Activated T-cell treated with anti-CD3 and anti-CD28 coated beads for 1 hour (primary cell): ENCODE measurements at regions not wholly inside any gene's neighbourhood (a gene's known extent, or its start where the extent isn't known, plus 50 kb on each side); places are given as distances from the start of the nearest gene placed in this dataset.

ENCODE experiments used
- DNase-seq: peaks from one replicate; pipeline ENCODE4 v3.0.0-alpha.2; 2020; ENCODE audit warnings: low read depth

GRCh38 chr10:78620985-78621799, 447.6 kb upstream of the ZMIZ1 start:
- no peak for DNase-seq

GRCh38 chr10:78623578-78624215, 445.1 kb upstream of the ZMIZ1 start:
- DNase-seq = no peak

DNA sequence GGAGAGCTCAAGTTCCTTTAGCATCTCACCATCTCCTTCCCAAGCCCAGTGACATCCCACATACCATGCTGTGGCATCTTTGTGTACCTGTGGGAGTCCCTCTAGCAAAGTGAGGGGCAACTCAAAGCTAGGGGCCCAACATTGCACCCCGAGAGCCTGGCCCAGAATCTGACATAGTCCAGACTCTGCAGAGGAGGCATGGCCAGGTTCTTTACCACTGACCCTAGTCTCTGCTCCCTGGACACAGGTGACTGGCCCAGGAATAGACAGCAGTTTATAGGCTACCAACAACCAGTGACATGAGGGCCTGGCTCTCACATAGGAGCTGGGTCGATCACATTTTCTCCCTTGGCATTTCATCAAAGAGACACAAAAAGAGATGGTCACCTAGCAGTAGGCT, 444.0 kb upstream of the ZMIZ1 start:
- no peak for DNase-seq

DNA sequence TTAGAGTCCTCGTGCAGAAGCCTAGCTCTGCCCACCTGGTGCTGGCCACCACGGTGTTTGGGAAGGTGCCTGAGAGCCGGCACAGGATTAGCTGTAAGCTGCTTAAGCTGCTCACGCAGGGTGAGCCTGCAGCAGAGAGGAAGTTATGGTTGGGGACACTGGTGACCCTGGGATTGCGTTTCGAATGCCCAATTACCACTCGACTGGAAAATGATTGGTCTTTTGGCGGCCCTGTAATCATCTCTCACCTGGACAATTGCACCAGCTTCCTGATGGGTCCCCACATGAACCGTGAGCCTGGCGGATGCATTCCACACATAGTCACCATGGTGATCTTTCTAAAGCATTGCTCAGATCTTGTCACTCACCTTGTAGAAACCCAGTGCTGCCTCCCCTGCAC, 442.3 kb upstream of the ZMIZ1 start:
- no peak for DNase-seq

DNA sequence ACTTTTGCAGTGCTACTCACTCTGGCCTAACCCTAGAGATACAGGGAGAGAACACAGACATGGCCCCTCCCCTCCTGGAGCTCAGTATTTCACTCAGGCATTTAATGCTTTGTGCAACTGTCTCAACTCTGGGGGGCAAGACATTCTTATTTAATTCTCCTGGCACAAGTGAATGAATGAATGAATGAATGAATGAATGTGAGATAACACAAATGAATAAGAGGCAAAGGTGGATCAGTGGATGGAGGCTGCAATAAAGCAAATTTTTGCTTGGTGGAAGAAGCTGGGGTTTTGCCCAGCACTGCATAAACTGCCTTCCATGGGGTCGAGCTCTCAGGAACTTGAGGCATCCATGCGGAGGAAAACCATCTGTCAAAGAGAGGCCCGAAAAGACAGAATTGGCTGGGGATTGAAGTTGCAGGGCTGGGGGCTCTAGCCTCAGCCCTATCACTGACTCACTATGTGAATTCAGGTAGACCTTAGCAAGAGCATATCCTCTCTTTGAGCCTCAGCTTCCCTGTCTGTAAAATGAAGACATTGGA, 441.4 kb upstream of the ZMIZ1 start:
- DNase-seq = no peak

GRCh38 chr10:78628976-78629375, 439.8 kb upstream of the ZMIZ1 start:
- DNase-seq = no peak

DNA sequence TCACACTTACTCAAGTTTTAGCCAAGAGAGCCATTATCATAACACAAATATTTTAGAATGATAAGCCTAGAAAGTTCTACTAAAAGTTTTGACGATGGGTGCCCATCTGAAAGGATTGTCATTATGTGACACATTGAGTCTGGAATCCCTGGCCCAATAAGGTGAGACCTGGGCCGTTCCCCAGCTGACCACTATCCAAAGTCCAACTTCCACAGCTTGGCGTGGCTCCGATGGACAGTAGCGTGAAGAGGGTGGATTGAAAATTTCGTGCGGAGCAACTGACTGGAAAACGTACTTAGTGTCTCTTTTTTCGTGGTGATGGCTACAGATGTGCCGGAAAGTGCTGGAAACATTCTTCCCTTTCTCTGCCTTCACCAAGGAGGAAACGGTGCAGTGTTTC, 439.0 kb upstream of the ZMIZ1 start:
- no peak for DNase-seq

GRCh38 chr10:78630944-78631838, 437.6 kb upstream of the ZMIZ1 start:
- no peak for DNase-seq

- no peak for DNase-seq
These were observed 434.4 kb upstream of the ZMIZ1 start for GRCh38 chr10:78634389-78634815.

GRCh38 chr10:78634835-78635234, 433.9 kb upstream of the ZMIZ1 start:
- DNase-seq = no peak

DNA sequence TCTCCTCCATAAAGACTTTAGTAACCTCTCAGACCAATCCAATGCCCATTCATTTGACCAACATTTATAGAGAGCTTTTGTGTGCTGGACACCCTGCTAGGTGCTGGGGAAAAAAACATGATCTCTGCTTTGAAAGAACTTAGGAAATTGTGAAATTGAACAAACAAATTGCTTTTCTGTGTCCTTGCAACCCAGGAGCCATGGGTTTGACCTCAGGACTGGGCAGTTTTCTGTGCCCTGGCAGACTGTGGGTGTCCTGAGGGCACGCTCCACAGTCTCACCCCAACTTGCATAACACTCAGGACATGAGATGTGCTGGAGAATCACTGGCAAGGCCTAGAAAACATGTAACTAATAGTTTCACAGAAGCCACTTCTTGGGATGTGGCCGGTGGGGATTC, 429.1 kb upstream of the ZMIZ1 start:
- no peak for DNase-seq

- no peak for DNase-seq
These were observed 427.8 kb upstream of the ZMIZ1 start for GRCh38 chr10:78640796-78641636.

GRCh38 chr10:78641693-78642092, 427.1 kb upstream of the ZMIZ1 start:
- no peak for DNase-seq

DNA sequence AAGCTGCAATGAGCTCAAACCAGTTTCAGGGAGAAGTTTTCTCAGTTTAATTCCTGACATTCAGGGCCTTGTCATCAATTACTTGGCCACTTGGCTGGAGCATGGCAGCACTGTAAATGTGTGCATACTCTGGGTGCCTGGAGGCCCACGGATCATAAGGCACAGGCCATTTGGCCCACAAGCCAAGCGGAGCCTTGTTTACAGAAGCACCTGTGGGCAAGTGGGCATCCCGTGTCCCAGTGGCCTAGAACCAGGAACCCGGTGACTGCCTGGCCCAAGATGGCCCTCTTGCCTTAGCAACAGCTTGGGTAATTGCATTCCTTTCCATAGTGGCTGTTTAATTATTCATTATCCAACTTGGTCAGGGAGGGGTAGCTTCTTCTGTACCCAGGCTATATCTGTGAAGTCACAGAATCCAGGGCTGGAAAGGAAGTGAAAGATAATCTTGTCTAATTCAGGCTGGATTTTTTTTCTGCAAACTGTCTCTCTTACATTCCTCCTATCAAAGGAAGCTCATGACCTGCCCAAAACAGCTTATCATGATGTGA, 426.4 kb upstream of the ZMIZ1 start:
- DNase-seq = no peak

DNA sequence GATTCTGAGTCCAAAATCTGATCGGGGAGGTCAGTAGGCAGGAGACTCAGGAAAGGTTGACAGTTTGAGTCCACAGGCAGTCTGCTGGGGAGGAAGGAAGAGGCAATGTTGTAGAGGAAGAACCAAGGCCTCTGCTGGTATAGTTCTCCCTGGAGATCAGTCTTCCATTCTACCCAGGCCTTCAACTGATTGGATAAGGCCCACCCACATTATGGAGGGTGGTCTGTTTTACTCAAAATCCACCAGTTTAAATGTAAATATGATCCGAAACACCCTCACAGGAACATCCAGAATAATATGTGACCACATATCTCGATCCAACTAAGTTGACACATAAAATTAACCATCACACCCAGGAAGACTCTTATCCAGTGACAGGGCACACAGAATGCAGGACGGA, 425.3 kb upstream of the ZMIZ1 start:
- DNase-seq = no peak

DNA sequence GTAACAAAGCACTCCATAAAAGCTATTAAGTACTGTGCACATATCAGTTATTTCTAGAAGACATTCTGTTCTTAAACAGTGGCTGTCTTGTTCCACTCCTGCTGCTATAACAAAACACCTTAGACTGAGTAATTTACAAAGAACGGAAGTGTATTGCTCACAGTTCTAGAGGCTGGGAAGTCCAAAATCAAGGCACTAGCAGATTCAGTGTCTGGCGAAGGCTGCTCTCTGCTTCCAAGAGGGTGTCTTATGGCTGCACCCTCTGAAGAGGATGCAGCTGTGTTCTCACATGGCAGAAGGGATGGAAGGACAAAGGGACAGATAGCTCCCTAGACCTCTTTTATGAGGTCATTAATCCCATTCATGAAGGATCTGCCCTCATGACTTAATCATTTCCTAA, 424.2 kb upstream of the ZMIZ1 start:
- no peak for DNase-seq

DNA sequence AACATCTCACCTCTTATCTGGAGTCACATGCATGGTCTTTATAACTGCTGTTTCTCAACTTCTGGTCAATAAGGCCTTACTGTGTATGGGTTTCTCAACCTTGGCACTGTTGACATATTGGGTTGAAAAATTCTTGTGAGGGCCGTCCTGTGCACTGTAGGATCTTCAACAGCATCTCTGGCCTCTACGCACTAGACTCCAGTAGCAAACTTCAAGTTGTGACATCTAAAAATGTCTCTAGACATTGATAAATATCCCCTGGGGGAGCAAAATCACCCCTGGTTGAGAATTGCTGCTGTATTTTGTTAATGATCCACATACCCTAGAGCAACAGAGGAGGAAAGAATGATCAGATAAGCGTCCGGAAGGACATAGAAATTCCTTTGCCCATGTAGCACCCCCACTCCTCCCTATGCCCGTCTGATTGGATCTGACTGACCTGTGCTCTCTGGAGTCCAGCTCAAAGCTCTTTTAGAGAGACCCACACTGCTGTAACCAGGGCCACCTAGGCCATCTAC, 423.5 kb upstream of the ZMIZ1 start:
- DNase-seq = no peak

- no peak for DNase-seq
These were observed 422.8 kb upstream of the ZMIZ1 start for GRCh38 chr10:78645975-78646374.

- no peak for DNase-seq
These were observed 420.4 kb upstream of the ZMIZ1 start for GRCh38 chr10:78648256-78648860.

DNA sequence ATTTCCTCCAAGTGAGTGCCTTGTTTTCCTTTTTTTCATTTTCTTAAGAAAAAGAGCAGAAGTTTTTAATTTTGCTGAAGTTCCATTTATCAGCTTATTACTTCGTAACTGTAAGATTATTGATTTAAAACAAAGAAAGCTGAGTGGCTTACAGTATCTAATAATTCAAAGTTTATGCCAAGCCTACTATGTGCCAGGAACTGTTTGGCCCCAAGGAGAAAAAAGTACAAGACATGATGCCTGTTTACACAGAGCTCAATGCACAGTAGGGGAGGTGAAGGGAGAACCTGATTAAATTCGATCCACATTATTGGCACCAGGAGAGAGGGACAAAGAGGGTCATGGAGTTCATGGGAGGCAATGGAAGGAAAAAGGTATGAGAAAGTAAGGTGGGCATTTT, 419.3 kb upstream of the ZMIZ1 start:
- DNase-seq = no peak

DNA sequence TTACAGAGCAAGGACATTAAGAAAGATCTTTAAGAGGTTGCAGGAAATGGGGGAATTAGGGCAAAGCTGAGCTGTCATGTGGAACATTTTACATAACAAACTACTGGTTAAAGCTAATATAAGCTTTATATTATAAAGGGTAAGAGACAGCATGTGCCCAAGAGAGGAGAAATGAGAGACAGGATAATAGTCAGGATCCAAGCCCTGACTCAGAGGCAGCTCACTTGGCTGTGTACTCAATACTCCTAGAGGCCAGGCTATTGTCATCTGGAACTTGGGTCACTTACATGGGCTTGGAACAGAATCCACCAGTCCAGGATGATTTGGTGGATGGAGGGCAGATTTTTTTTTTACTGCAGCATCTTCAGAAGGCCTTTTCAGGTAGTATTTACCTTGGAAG, 418.6 kb upstream of the ZMIZ1 start:
- no peak for DNase-seq
